Natural killer cell treated with Interleukin-12 subunit alpha and Interleukin-12 subunit beta and Interleukin-15 and Interleukin-18, amount 100 ng/mL, for 72 hours (primary cell): ENCODE measurements at regions not wholly inside any gene's neighbourhood (a gene's known extent, or its start where the extent isn't known, plus 50 kb on each side); places are given as distances from the start of the nearest gene placed in this dataset.
"Not testable (repeated sequence)": the region's sequence is repeated elsewhere in the genome, so short reads cannot be mapped to it uniquely, and the experiment has no call there.

Experiments
- ATAC-seq, 2 donors: fragments of 150-1000 bp; cut with Tn5 transposase in 1 of 2; sonication (Bioruptor Pico), chemical (Tn5 transposase) in 1 of 2; 2 replicates each; pipeline ENCODE4 v1.10.0; 2021
- DNase-seq: peaks from one replicate; pipeline ENCODE4 v3.0.0; 2022; ENCODE audit warnings: low spot score
- H3K27ac Mint-ChIP-seq, 2 donors: 1 replicate in 1 of 2; 2 replicates in 1 of 2; pipeline ENCODE4 v1.8.0; 2022; ENCODE audit warnings: mixed read lengths in 2 of 2, mild to moderate bottlenecking in 1 of 2, moderate library complexity in 1 of 2
- H3K27me3 Mint-ChIP-seq, 2 donors: 1 replicate in 1 of 2; 2 replicates in 1 of 2; pipeline ENCODE4 v1.8.0; 2022; ENCODE audit warnings: mixed read lengths in 2 of 2
- H3K36me3 Mint-ChIP-seq: one replicate; pipeline ENCODE4 v1.8.0; 2022; ENCODE audit warnings: mixed read lengths
- H3K4me1 Mint-ChIP-seq, 2 donors: 1 replicate in 1 of 2; 2 replicates in 1 of 2; pipeline ENCODE4 v1.8.0; 2022; ENCODE audit warnings: low read depth in 2 of 2, mixed read lengths in 2 of 2, mild to moderate bottlenecking in 1 of 2
- H3K4me3 Mint-ChIP-seq: one replicate; pipeline ENCODE4 v1.8.0; 2022; ENCODE audit warnings: mixed read lengths
- H3K9me3 Mint-ChIP-seq: 2 replicates; pipeline ENCODE4 v1.8.0; 2022; ENCODE audit warnings: mixed read lengths

GRCh38 chr6:7021301-7021700 is 86.5 kb upstream of the RREB1 start:
- no peaks in the 10 kb centered on the region for H3K9me3 Mint-ChIP-seq
- no peaks in the 10 kb centered on the region for H3K4me1 Mint-ChIP-seq
- H3K27me3 Mint-ChIP-seq, result peaks cover 5 to 27% of the 10 kb centered on the region in 2 donors
- H3K36me3 Mint-ChIP-seq, result no peaks in the 10 kb centered on the region
- DNase-seq (no peak), ATAC-seq (no peak)
- H3K27ac Mint-ChIP-seq, result no peak overlapping the region
- H3K4me3 Mint-ChIP-seq, result no peak overlapping the region

- Mint-ChIP-seq H3K4me1 (no peaks in the 10 kb centered on the region), H3K27me3 (peaks cover 10 to 25% of the 10 kb centered on the region in 2 donors), H3K4me3 (no peak overlapping the region), H3K9me3 (no peaks in the 10 kb centered on the region), H3K27ac (no peak overlapping the region), H3K36me3 (no peaks in the 10 kb centered on the region)
- ATAC-seq (no peak), DNase-seq (no peak)
These were observed 81.9 kb upstream of the RREB1 start for GRCh38 chr6:7025861-7026260.

- H3K27me3 Mint-ChIP-seq, result peaks cover 9 to 21% of the 10 kb centered on the region in 2 donors
- H3K4me1 Mint-ChIP-seq, H3K27ac Mint-ChIP-seq, DNase-seq, ATAC-seq, H3K36me3 Mint-ChIP-seq, H3K4me3 Mint-ChIP-seq, H3K9me3 Mint-ChIP-seq: not testable (repeated sequence)
These were observed 78.8 kb upstream of the RREB1 start for GRCh38 chr6:7028963-7029362.

GRCh38 chr6:7030968-7031367 is 76.8 kb upstream of the RREB1 start:
- H3K4me3 Mint-ChIP-seq, ATAC-seq, DNase-seq, H3K4me1 Mint-ChIP-seq, H3K36me3 Mint-ChIP-seq, H3K9me3 Mint-ChIP-seq, H3K27ac Mint-ChIP-seq: not testable (repeated sequence)
- peaks cover 12 to 23% of the 10 kb centered on the region in 2 donors for H3K27me3 Mint-ChIP-seq

GRCh38 chr6:7033202-7033601 is 74.6 kb upstream of the RREB1 start:
- Mint-ChIP-seq H3K36me3 (no peaks in the 10 kb centered on the region), H3K9me3 (no peaks in the 10 kb centered on the region), H3K4me1 (no peaks in the 10 kb centered on the region), H3K27ac (no peak overlapping the region), H3K4me3 (no peak overlapping the region), H3K27me3 (peaks cover 15 to 21% of the 10 kb centered on the region in 2 donors)
- DNase-seq, result no peak
- no peak for ATAC-seq

- Mint-ChIP-seq H3K4me1 (no peaks in the 10 kb centered on the region), H3K4me3 (no peak overlapping the region), H3K9me3 (no peaks in the 10 kb centered on the region), H3K27ac (no peak overlapping the region), H3K36me3 (no peaks in the 10 kb centered on the region), H3K27me3 (peaks cover 13 to 24% of the 10 kb centered on the region in 2 donors)
- DNase-seq (no peak), ATAC-seq (no peak)
These were observed 73.7 kb upstream of the RREB1 start for GRCh38 chr6:7034055-7034454.

- Mint-ChIP-seq H3K9me3 (no peaks in the 10 kb centered on the region), H3K36me3 (no peaks in the 10 kb centered on the region), H3K4me1 (no peaks in the 10 kb centered on the region), H3K27ac (no peak overlapping the region), H3K27me3 (peaks cover 8 to 17% of the 10 kb centered on the region in 2 donors), H3K4me3 (no peak overlapping the region)
- ATAC-seq (no peak), DNase-seq (no peak)
These were observed 71.9 kb upstream of the RREB1 start for GRCh38 chr6:7035837-7036249.

- DNase-seq (no peak), ATAC-seq (no peak)
- Mint-ChIP-seq H3K9me3 (no peaks in the 10 kb centered on the region), H3K27ac (no peak overlapping the region), H3K27me3 (peaks cover 1 to 10% of the 10 kb centered on the region in 2 donors), H3K4me3 (no peak overlapping the region), H3K4me1 (peaks cover 0 to 6% of the 10 kb centered on the region in 2 donors), H3K36me3 (no peaks in the 10 kb centered on the region)
These were observed 66.2 kb upstream of the RREB1 start for GRCh38 chr6:7041511-7042026.

- no peak for ATAC-seq
- Mint-ChIP-seq H3K9me3 (no peaks in the 10 kb centered on the region), H3K4me3 (no peak overlapping the region), H3K27me3 (peaks cover 0 to 10% of the 10 kb centered on the region in 2 donors), H3K36me3 (no peaks in the 10 kb centered on the region), H3K4me1 (peaks cover 0 to 6% of the 10 kb centered on the region in 2 donors), H3K27ac (no peak overlapping the region)
- DNase-seq, result no peak
These were observed 65.6 kb upstream of the RREB1 start for GRCh38 chr6:7042056-7042653.

GRCh38 chr6:7042654-7043545 is 64.9 kb upstream of the RREB1 start:
- Mint-ChIP-seq H3K4me3 (no peak overlapping the region), H3K27me3 (peaks cover 0 to 8% of the 10 kb centered on the region in 2 donors), H3K27ac (no peak overlapping the region), H3K4me1 (peaks cover 0 to 6% of the 10 kb centered on the region in 2 donors), H3K9me3 (no peaks in the 10 kb centered on the region), H3K36me3 (no peaks in the 10 kb centered on the region)
- DNase-seq (no peak), ATAC-seq (no peak)

GRCh38 chr6:7045331-7045730 is 62.4 kb upstream of the RREB1 start:
- H3K9me3 Mint-ChIP-seq, result no peaks in the 10 kb centered on the region
- no peaks in the 10 kb centered on the region for H3K36me3 Mint-ChIP-seq
- no peak overlapping the region for H3K4me3 Mint-ChIP-seq
- H3K27ac Mint-ChIP-seq, result no peak overlapping the region
- H3K4me1 Mint-ChIP-seq, result peaks cover 0 to 6% of the 10 kb centered on the region in 2 donors
- DNase-seq (no peak), ATAC-seq (no peak)
- no peaks in the 10 kb centered on the region for H3K27me3 Mint-ChIP-seq

GRCh38 chr6:7045746-7046145 is 62.0 kb upstream of the RREB1 start:
- H3K36me3 Mint-ChIP-seq, result no peaks in the 10 kb centered on the region
- H3K27me3 Mint-ChIP-seq, result no peaks in the 10 kb centered on the region
- H3K9me3 Mint-ChIP-seq, result no peaks in the 10 kb centered on the region
- no peak for ATAC-seq
- no peak overlapping the region for H3K27ac Mint-ChIP-seq
- DNase-seq, result no peak
- H3K4me1 Mint-ChIP-seq, result peaks cover 0 to 6% of the 10 kb centered on the region in 2 donors
- H3K4me3 Mint-ChIP-seq, result no peak overlapping the region

GRCh38 chr6:7047128-7047527 is 60.6 kb upstream of the RREB1 start:
- H3K27me3 Mint-ChIP-seq, result no peaks in the 10 kb centered on the region
- no peak overlapping the region for H3K4me3 Mint-ChIP-seq
- H3K4me1 Mint-ChIP-seq, result no peaks in the 10 kb centered on the region
- no peak overlapping the region for H3K27ac Mint-ChIP-seq
- no peak for ATAC-seq
- DNase-seq, result no peak
- no peaks in the 10 kb centered on the region for H3K9me3 Mint-ChIP-seq
- H3K36me3 Mint-ChIP-seq, result no peaks in the 10 kb centered on the region

GRCh38 chr6:7047966-7048365 is 59.8 kb upstream of the RREB1 start:
- Mint-ChIP-seq H3K36me3 (no peaks in the 10 kb centered on the region), H3K27ac (no peak overlapping the region), H3K9me3 (no peaks in the 10 kb centered on the region), H3K27me3 (peaks cover 4% of the 10 kb centered on the region in 2 donors), H3K4me1 (peaks cover 0 to 3% of the 10 kb centered on the region in 2 donors), H3K4me3 (no peak overlapping the region)
- ATAC-seq (no peak), DNase-seq (no peak)
